Left ventricle myocardium inferior (tissue), 1 donor: ENCODE measurements at regions not wholly inside any gene's neighbourhood (a gene's known extent, or its start where the extent isn't known, plus 50 kb on each side); places are given as distances from the start of the nearest gene placed in this dataset.

Experiments used
- DNase-seq: peaks from one replicate; pipeline ENCODE4 v3.0.0-alpha.2; 2020
- H3K27ac ChIP-seq: fragments of 200-600 bp; replicated peaks from 2 replicates; pipeline ENCODE4 v1.8.0; 2021
- H3K27me3 ChIP-seq: fragments of 200-600 bp; 2 replicates; pipeline ENCODE4 v1.8.0; 2021; ENCODE audit warnings: low read depth
- H3K36me3 ChIP-seq: fragments of 200-600 bp; 2 replicates; pipeline ENCODE4 v1.8.0; 2021
- H3K4me1 ChIP-seq: fragments of 200-600 bp; 2 replicates; pipeline ENCODE4 v1.8.0; 2021
- H3K4me3 ChIP-seq: fragments of 200-600 bp; 2 replicates; pipeline ENCODE4 v1.8.0; 2021; ENCODE audit warnings: mild to moderate bottlenecking, moderate library complexity
- H3K9me3 ChIP-seq: fragments of 200-600 bp; replicated peaks from 2 replicates; pipeline ENCODE4 v1.8.0; 2021
- intact Hi-C: fragments of 100-400 bp; cut with micrococcal nuclease; formaldehyde crosslinking; loops from one replicate; pipeline ENCODE4 v1.11.0; 2022
- TF ChIP-seq, protein P1 (sequence below): fragments of 200-600 bp; IDR thresholded peaks from 2 replicates; pipeline ENCODE4 v1.8.0; 2021; ENCODE audit warnings: antibody characterized with exemption, mild to moderate bottlenecking, borderline replicate concordance
- donor health status: DM: no; HTN: yes; CAD: no; lungs with severe emphysema.

DNA sequence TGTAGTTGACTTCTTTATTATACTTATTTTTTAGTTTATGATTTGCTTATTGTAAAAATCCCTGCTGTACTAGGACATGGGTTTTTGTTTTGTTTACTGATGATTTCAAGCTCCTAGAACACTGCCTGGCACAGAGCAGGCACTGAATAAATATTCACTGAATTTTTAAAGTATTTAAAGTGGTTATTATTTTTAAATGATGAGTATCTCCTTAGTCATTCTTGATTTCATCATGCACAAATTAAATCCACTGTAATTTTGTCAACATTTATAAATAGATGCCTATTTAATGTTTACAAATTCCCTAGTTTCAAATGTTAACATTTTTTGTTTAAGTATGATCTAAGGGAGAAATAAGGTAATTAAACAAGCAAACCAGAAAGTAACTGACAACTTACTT lies 367.9 kb upstream of the SLIT2 start:
- Histone ChIP-seq H3K27ac (no peak overlapping the region), H3K27me3 (no peaks in the 10 kb centered on the region), H3K4me3 (no peak overlapping the region), H3K4me1 (no peaks in the 10 kb centered on the region), H3K9me3 (peaks cover 5% of the 10 kb centered on the region), H3K36me3 (no peaks in the 10 kb centered on the region)
- TF ChIP-seq, protein P1, sequence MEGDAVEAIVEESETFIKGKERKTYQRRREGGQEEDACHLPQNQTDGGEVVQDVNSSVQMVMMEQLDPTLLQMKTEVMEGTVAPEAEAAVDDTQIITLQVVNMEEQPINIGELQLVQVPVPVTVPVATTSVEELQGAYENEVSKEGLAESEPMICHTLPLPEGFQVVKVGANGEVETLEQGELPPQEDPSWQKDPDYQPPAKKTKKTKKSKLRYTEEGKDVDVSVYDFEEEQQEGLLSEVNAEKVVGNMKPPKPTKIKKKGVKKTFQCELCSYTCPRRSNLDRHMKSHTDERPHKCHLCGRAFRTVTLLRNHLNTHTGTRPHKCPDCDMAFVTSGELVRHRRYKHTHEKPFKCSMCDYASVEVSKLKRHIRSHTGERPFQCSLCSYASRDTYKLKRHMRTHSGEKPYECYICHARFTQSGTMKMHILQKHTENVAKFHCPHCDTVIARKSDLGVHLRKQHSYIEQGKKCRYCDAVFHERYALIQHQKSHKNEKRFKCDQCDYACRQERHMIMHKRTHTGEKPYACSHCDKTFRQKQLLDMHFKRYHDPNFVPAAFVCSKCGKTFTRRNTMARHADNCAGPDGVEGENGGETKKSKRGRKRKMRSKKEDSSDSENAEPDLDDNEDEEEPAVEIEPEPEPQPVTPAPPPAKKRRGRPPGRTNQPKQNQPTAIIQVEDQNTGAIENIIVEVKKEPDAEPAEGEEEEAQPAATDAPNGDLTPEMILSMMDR: no peak
- intact Hi-C loops: no loop called here
- no peak for DNase-seq

DNA sequence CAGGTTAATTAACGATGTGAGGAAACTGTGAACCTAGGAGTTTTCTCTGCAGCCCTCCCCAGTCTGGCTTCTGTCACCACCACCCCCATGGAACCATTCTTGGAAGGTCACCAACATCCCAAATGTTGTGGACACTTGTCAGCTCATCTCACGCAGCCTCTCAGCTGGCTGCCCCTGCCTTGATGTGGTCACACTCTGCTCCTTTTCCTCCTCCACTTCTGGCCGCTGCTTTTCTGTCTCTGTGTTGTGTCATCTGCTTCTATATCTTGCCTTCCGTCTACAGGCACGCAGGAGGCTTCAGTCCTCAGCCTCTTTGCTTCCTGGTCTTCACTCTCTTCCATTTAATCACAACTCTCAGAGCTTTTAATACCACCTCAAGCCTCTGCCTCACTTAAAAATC lies 371.5 kb upstream of the SLIT2 start:
- TF ChIP-seq, protein P1: no peak
- H3K27ac ChIP-seq: no peak overlapping the region
- no peak for DNase-seq
- H3K4me3 ChIP-seq: no peak overlapping the region
- H3K36me3 ChIP-seq: no peaks in the 10 kb centered on the region
- H3K4me1 ChIP-seq: no peaks in the 10 kb centered on the region
- no peaks in the 10 kb centered on the region for H3K27me3 ChIP-seq
- intact Hi-C loops: no loop called here
- peaks cover under 1% of the 10 kb centered on the region for H3K9me3 ChIP-seq

DNA sequence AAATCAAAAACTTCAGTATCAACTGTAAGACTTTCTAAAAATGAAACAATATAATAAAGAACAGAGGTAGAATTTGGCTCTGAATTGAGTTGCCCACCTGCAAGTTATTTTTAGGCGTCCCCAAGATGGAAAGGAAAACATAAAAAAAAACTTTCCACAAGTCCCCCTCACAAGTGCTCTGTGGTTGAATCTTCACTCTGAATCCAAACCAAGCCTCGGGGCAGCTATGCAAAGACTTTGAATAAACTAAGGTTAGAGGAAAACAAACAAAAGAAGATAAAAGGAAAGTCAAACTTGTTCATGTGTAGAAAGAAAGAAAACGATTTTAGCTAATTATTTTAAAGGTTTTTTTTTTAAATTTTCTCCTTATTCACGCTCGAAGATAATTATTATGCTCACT lies 372.4 kb upstream of the SLIT2 start:
- Histone ChIP-seq H3K9me3 (no peaks in the 10 kb centered on the region), H3K36me3 (no peaks in the 10 kb centered on the region), H3K27ac (no peak overlapping the region), H3K27me3 (no peaks in the 10 kb centered on the region), H3K4me3 (no peak overlapping the region), H3K4me1 (no peaks in the 10 kb centered on the region)
- TF ChIP-seq, protein P1: no peak
- DNase-seq: no peak
- intact Hi-C loops: no loop called here

DNA sequence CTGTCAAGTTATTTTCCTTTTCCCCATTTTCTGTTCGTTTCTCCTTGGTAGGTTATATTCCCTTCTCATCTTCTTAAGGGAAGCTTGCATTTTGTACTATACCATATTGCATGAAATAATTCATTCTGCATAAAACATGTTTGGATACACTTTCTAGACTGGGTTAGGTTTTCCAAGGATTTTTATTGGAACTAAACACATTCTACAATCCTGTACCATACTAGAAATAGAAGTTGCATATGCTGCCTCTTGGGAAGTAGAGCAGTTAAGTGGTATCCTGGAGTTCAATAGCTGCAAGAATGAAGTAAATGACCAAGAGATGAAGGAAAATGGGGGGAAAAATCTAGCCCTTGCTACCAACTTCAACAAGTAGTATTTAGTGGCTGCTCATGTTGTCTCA lies 393.7 kb upstream of the SLIT2 start:
- intact Hi-C loops: no loop called here
- Histone ChIP-seq H3K27me3 (no peaks in the 10 kb centered on the region), H3K36me3 (no peaks in the 10 kb centered on the region), H3K4me1 (no peaks in the 10 kb centered on the region), H3K4me3 (no peak overlapping the region), H3K27ac (no peak overlapping the region), H3K9me3 (peaks cover 37% of the 10 kb centered on the region)
- TF ChIP-seq, protein P1: no peak
- DNase-seq: no peak

DNA sequence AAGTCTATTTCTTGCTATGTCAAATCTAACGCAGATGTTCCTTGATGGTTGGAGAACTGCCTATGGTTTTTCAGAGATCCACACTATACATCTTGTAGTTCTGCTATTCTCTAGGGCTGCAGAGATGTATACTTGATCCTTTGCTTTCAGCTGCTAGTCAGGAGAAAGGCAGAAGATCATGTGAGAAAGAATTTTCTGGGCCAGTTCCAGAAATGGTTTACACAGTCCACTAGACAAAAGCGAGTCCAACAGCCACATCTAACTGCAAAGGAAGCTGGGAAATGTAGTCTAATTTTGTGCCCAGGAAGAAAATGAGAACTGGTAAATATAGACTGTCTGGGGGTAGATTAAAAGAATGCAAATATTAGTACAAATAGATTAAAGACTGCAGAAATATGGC lies 394.3 kb upstream of the SLIT2 start:
- Histone ChIP-seq H3K9me3 (peaks cover 36% of the 10 kb centered on the region), H3K27ac (no peak overlapping the region), H3K27me3 (no peaks in the 10 kb centered on the region), H3K4me3 (no peak overlapping the region), H3K36me3 (no peaks in the 10 kb centered on the region), H3K4me1 (no peaks in the 10 kb centered on the region)
- intact Hi-C loops: no loop called here
- TF ChIP-seq, protein P1: no peak
- DNase-seq: no peak

DNA sequence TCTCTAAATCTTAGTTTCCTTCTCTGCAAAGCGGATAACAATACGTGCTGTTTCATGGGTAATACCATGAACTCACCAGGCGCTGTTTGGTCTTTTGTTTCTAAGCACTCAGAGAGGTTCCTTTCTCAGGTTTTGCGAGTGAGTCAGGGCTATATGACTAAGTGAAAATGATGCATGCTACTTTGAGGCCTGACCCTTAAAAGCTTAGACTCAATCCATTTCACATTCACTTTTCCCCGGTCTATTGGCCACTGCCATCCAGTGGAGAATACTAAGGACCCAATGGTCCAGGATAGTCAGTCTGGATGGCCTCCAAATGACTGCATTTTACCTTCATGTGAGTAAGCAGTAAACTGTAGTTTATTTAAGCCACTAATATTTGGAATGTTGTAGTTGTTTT lies 400.8 kb upstream of the SLIT2 start:
- no peak for DNase-seq
- intact Hi-C loops: no loop called here
- H3K4me3 ChIP-seq: no peak overlapping the region
- H3K27me3 ChIP-seq: no peaks in the 10 kb centered on the region
- H3K4me1 ChIP-seq: no peaks in the 10 kb centered on the region
- TF ChIP-seq, protein P1: no peak
- H3K27ac ChIP-seq: no peak overlapping the region
- H3K36me3 ChIP-seq: no peaks in the 10 kb centered on the region
- peaks cover 15% of the 10 kb centered on the region for H3K9me3 ChIP-seq
